ENCODE measurements at regions not wholly inside any gene's neighbourhood (a gene's known extent, or its start where the extent isn't known, plus 50 kb on each side); places are given as distances from the start of the nearest gene placed in this dataset.

GRCh38 chr14:100979079-100979478, 75.6 kb upstream of the RTL1 start:
- TF ChIP-seq POLR2AphosphoS5 (IDR thresholded peaks at IDR 0.05; ENCODE audit: low read depth, low read length) (no peak), POLR2A (IDR thresholded peaks at IDR 0.05; ENCODE audit: low read depth, low read length) (no peak)
